ENCODE measurements at regions not wholly inside any gene's neighbourhood (a gene's known extent, or its start where the extent isn't known, plus 50 kb on each side); places are given as distances from the start of the nearest gene placed in this dataset.

- TF ChIP-seq CTCF (conservative IDR thresholded peaks at IDR 0.05; ENCODE audit: low read depth in 2 of 2): no peak
- no peak for TF ChIP-seq STAT1 (IDR thresholded peaks at IDR 0.05; ENCODE audit: unreplicated experiment)
- TF ChIP-seq ETS1 (IDR thresholded peaks at IDR 0.05): no peak
- TF ChIP-seq ZNF331 (CRISPR knock-in tag; IDR thresholded peaks at IDR 0.05; ENCODE audit: low read depth): no peak
- no peak for TF ChIP-seq REST (IDR thresholded peaks at IDR 0.05; ENCODE audit: unreplicated experiment)
These were observed 120.5 kb upstream of the ZWINT start (continued) for GRCh38 chr10:56481521-56482091.

- Histone ChIP-seq H3K9me2 (ENCODE audit: insufficient read depth) (no peaks in the 10 kb centered on the region), H3K27ac (ENCODE audit: low read depth) (no peak overlapping the region), H3K27me3 (ENCODE audit: insufficient read depth) (no peaks in the 10 kb centered on the region), H3K4me1 (ENCODE audit: insufficient read depth) (no peaks in the 10 kb centered on the region), H4K20me1 (replicated peaks; ENCODE audit: insufficient read depth) (no peaks in the 10 kb centered on the region), H3K4me3 (no peak overlapping the region), H3F3A (replicated peaks; ENCODE audit: low read depth) (no peaks in the 10 kb centered on the region), H2AFZ (no peak overlapping the region), H3K79me2 (replicated peaks; ENCODE audit: insufficient read depth) (no peaks in the 10 kb centered on the region), H3K36me3 (ENCODE audit: insufficient read depth) (no peaks in the 10 kb centered on the region), H3K4me2 (no peak overlapping the region)
- H3K36me3 Mint-ChIP-seq (ENCODE audit: low read depth): no peaks in the 10 kb centered on the region
- no peak overlapping the region for H3K27ac Mint-ChIP-seq
- H3K9me3 Mint-ChIP-seq: peaks cover 6% of the 10 kb centered on the region; the same call in 2 of the 3 replicates
- no peak for ATAC-seq
- no peak for DNase-seq (ENCODE audit: low spot score)
- H3K4me1 Mint-ChIP-seq: no peaks in the 10 kb centered on the region
- H3K4me3 Mint-ChIP-seq: no peak overlapping the region
- no peaks in the 10 kb centered on the region for H3K27me3 Mint-ChIP-seq (ENCODE audit: insufficient read depth, low read depth, poor library complexity)
- TF ChIP-seq EZH2phosphoT487 (IDR thresholded peaks at IDR 0.05; ENCODE audit: unreplicated experiment) (no peak), ETS1 (IDR thresholded peaks at IDR 0.05) (no peak), NANOG (IDR thresholded peaks at IDR 0.05; ENCODE audit: borderline replicate concordance) (no peak), STAT1 (IDR thresholded peaks at IDR 0.05; ENCODE audit: unreplicated experiment) (no peak), REST (IDR thresholded peaks at IDR 0.05; ENCODE audit: unreplicated experiment) (no peak), ZNF114 (CRISPR knock-in tag; IDR thresholded peaks at IDR 0.05) (no peak), POLR2AphosphoS5 (IDR thresholded peaks at IDR 0.05; ENCODE audit: low read depth) (no peak), CREB1 (CRISPR knock-in tag; IDR thresholded peaks at IDR 0.05; ENCODE audit: low read depth) (no peak)
These were observed 111.9 kb upstream of the ZWINT start for GRCh38 chr10:56472978-56473377.
